Astrocyte of the spinal cord (primary cell): ENCODE measurements at regions not wholly inside any gene's neighbourhood (a gene's known extent, or its start where the extent isn't known, plus 50 kb on each side); places are given as distances from the start of the nearest gene placed in this dataset.
"Not testable (repeated sequence)": the region's sequence is repeated elsewhere in the genome, so short reads cannot be mapped to it uniquely, and the experiment has no call there.

Experiments used
- DNase-seq: peaks from one replicate; pipeline ENCODE4 v3.0.0; 2011; ENCODE audit warnings: low read depth, low spot score
- H3K4me3 ChIP-seq: 2 replicates; pipeline ENCODE4 v1.5.1; 2011; ENCODE audit warnings: low read depth, mild to moderate bottlenecking, low read length, moderate library complexity
- in situ Hi-C: cut with HindIII; loops from 2 replicates; pipeline ENCODE4 v1.10.0; 2017; ENCODE audit warnings: low sequenced_read_pairs
- TF ChIP-seq, protein P1 (sequence below): IDR thresholded peaks from 2 replicates; pipeline ENCODE4 v1.5.1; 2012; ENCODE audit warnings: low read depth, mild to moderate bottlenecking, low read length, inconsistent platforms

DNA sequence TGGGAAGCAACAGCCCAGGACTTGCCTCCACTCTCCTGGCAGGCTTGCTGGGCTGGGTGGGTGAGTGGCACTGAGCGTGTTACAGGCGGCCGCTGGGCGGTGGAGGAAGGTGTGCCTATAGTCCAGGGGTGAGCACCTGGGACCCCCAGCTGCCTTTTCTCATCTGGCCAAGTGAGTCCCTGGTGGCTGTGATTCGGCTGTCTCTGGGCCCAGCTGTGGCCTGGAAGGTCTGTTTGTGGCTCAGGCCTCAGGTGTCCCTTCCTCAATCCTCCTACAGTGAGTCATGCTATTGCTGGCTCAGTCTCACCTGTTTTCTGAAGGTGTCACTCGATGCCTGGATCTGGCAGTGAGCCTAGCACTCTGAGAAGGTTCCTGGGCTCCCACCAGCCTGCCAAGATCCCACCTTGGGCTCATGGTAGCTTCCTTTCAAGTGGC is 564.2 kb downstream of the PTPRU start:
- in situ Hi-C loops = no loop called here
- TF ChIP-seq, protein P1, sequence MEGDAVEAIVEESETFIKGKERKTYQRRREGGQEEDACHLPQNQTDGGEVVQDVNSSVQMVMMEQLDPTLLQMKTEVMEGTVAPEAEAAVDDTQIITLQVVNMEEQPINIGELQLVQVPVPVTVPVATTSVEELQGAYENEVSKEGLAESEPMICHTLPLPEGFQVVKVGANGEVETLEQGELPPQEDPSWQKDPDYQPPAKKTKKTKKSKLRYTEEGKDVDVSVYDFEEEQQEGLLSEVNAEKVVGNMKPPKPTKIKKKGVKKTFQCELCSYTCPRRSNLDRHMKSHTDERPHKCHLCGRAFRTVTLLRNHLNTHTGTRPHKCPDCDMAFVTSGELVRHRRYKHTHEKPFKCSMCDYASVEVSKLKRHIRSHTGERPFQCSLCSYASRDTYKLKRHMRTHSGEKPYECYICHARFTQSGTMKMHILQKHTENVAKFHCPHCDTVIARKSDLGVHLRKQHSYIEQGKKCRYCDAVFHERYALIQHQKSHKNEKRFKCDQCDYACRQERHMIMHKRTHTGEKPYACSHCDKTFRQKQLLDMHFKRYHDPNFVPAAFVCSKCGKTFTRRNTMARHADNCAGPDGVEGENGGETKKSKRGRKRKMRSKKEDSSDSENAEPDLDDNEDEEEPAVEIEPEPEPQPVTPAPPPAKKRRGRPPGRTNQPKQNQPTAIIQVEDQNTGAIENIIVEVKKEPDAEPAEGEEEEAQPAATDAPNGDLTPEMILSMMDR = no peak
- no peak overlapping the region for H3K4me3 ChIP-seq
- no peak for DNase-seq

DNA sequence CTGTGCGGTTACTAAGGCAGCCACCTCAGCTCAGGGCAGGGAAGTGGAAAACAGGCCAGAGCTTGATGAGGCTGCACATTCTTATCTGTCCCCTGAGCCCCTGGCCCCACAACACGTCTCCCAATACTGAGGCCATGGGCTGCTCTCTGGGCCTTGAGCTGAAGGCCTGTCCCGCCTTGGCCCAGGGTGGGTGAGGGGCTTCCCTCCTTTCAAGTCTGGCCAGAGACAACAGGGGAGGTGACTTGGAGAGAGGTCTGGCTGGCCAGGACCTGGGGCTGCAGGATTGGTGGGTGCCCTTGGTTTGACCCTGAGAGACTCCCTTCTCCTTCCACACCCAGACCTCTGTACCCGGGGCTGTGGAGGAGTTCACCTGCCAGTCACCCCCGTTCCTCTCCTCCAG is 563.8 kb downstream of the PTPRU start:
- no peak overlapping the region for H3K4me3 ChIP-seq
- in situ Hi-C loops = no loop called here
- TF ChIP-seq, protein P1 = no peak
- no peak for DNase-seq

DNA sequence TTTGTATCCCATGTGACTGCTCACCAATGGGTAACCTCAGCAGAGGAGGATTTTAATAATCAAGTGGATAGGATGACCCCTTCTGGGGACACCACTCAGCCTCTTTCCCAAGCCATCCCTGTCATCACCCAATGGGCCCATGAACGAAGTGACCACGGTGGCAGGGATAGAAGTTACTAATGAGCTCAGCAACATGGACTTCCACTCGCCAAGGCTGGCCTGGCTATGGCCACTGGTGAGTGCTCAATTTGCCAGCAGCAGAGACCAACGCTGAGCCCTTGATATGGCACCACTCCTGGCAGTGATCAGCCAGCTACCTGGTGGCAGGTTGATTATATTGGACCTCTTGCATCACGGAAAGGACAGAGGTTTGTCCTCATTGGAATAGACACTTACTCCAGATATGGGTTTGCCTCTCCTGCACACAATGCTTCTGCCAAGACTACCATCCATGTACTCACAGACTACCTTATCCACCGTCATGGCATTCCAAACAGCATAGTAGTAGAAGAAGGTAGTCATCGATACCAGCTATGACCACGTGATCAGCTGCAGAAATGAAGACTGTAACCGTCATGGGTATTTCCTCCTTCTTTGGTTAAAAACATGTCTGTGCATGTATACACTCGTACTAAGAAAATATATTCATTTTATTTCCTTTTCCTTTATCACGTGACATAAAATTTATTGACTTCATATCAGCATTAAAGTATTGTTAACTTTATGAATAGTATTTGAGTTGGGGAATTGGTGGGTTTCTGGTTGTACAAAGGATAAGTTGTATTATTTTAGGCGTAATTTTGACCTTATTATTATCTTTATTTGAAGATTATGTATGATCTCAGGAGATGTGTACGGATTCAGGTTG is 562.6 kb downstream of the PTPRU start:
- in situ Hi-C loops = no loop called here

DNA sequence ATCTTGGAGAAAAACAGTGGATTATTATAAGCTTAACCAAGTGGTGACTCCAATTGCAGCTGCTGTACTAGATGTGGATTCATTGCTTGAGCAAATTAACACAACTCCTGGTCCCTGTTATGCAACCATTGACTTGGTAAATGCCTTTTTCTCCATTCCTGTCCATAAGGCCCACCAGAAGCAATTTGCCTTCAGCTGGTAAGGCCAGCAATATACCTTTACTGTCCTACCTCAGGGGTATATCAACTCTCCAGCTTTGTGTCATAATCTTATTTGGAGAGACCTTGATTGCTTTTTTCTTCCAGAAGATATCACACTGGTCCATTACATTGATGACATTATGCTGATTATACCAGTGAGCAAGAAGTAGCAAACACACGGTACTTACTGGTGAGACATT is 560.8 kb downstream of the PTPRU start:
- DNase-seq, H3K4me3 ChIP-seq, in situ Hi-C loops: not testable (repeated sequence)

More for the DNA sequence above, 562.6 kb downstream of the PTPRU start:
- TF ChIP-seq, protein P1 = no peak
- H3K4me3 ChIP-seq = no peak overlapping the region
- DNase-seq = no peak

DNA sequence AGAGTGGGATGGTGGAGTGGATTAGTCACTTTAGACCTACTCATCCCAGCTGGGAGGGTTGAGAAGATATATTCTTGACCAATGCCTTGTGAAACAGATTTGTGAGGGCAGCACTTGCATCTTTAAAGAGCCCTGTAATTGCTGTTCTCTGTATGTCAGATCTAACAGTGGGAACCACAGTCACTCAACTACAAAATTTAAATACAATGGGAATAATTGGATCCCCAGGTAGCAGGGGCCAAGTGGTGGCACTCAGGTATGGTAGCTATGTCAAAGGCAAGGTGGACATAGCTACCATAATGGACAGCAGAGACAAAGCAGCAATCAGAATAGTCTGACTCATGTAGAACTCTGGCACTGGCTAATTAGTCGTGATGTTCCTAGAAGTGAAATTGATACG is 559.6 kb downstream of the PTPRU start:
- H3K4me3 ChIP-seq, in situ Hi-C loops, DNase-seq: not testable (repeated sequence)

DNA sequence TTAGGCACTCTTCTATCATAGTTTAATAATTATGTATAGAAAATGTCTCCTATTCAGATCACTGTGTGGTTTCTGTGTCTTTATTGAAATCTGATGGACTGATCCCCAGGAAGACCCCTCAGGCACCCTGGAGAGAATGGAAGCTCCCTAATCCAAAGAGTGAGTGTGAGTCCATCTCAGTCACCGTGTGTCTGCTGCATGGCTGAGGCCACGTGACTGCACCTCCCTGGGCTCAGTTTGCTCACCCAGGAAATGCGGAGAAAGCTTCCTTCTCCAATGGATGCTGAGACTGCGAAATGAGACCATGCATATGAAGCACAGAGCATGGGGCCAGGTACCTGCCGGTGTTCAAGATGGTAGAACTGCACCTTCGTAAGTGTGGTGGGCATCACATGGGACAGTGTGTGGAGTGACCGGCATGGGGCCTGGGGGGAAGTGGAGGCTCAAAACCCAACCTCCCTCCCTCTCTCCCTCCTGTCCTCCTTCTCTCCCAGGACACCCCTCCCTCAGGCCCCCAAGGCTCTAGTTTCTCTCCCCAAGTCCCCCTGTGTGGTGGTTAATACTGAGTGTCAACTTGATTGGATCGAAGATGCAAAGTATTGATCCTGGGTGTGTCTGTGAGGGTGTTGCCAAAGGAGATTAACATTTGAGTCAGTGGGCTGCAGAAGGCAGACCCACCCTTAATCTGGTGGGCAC is 557.5 kb downstream of the PTPRU start:
- DNase-seq = no peak
- no peak overlapping the region for H3K4me3 ChIP-seq
- TF ChIP-seq, protein P1 = no peak
- in situ Hi-C loops = no loop called here

DNA sequence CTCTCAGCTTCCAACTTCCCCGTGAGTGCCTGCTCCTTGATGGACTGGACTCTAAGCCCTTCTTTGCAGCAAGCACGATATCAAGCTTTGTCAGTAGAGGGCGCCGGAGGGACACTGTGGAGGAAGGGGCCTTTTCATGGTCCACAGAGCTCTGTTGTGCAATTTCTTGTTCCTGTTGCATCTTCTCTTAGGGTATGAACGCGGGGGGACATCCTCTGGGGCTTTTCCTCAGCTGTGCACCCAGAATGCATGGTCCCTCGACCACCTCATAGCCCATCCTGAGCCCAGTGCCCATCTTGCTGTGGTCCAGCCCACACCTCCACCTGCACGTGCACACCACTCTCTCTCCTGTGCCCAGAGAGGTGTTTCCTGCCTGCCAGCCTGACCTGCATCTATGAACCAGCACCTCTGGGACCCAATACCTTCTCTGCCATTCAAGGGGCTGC is 556.8 kb downstream of the PTPRU start:
- H3K4me3 ChIP-seq = no peak overlapping the region
- peak; percentile 78 for DNase-seq
- in situ Hi-C loops = no loop called here
- TF ChIP-seq, protein P1 = peak; percentile 94
